ENCODE measurements at regions not wholly inside any gene's neighbourhood (a gene's known extent, or its start where the extent isn't known, plus 50 kb on each side); places are given as distances from the start of the nearest gene placed in this dataset.
"Not testable (repeated sequence)": the region's sequence is repeated elsewhere in the genome, so short reads cannot be mapped to it uniquely, and the experiment has no call there.

DNA sequence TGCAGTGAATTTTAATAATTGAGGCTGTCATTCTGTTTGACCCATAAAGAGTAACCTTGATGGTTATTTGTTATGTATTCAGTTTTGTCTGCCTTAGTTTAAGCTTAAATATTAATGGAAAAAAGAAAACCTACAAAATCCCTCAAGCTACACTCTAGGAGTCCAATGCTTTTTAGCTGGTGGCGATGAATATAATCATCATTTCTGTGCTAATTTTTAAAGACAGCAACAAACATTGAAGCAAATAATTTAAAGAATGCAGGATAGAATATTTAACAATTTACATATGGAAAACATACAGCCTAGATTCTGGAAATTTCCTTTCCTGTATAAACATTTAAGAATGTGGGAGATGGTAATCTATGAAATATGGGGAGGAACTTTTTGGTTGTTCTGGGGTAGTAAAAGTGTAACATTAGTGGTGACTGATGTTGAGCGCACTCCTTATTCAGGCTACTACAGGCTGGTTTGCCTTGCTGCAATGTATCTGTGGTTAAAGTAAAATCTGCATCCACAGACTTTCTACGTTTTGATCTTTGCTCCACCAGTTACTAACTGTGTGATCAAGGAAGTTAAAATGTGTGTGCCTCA lies 287.9 kb upstream of the DEFB112 start:
- DNase-seq (ENCODE audit: low spot score), result no peak

- no peak for DNase-seq (ENCODE audit: low spot score)
Measured at GRCh38 chr6:50353603-50354002, 303.9 kb upstream of the DEFB112 start.

GRCh38 chr6:50358113-50358512 lies 308.4 kb upstream of the DEFB112 start:
- DNase-seq (ENCODE audit: low spot score), result no peak

- no peak for DNase-seq (ENCODE audit: low spot score)
Measured at GRCh38 chr6:50361641-50362331, 312.1 kb upstream of the DEFB112 start.

GRCh38 chr6:50362706-50363105 lies 313.0 kb upstream of the DEFB112 start:
- DNase-seq (ENCODE audit: low spot score), result no peak

DNA sequence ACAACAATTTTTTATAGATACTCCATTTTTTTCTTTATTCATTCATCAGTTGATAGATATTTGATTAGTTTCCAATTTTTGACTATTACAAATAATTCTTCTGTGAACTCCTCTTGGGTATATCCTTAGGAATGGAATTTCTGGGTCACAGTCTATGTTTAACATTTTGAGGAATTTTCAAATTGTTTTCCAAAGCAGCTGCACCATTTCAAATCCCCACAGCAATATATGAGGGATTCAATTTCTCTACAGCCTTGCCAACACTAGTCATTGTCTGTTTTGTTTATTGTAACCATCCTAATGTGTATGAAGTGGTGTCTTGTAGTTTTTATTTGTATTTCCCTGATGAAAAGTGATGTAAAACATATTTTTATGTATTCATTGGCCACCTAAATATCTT lies 320.3 kb upstream of the DEFB112 start:
- no peak for DNase-seq (ENCODE audit: low spot score)

DNA sequence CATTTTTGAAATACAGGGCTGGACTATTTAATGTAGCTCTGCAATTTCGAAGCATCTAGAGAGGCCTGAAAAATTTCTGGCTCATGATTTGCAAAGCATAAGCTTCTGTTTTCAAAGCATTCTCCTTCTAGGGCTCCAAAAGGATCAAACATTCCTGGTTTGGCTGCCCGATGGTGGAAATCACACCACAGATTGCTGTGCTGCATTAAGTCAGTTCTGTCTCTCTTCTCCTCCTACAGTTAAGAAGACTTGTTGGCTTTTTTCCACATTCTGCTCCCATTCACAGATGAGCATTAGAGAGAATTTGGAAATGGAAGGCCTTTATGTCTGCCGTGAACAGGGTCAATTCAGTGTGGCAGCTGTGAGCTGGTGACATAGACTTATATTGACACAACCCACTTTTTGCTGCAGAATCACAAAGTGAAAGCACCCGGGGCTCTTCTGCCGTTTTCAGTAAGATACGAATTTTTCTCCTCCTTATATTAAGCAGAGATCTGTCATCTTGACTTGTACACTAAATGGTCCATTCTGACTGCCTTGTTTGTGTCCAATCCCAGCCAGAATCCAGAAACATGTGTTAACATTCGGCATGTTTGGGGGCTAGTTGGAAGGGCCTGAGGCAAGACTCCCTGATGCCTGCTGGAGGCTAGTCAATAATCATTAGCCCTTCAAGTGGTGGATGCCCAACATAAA lies 330.8 kb upstream of the DEFB112 start:
- no peak for DNase-seq (ENCODE audit: low spot score)

GRCh38 chr6:50381099-50381415 lies 331.3 kb upstream of the DEFB112 start:
- DNase-seq (ENCODE audit: low spot score), result no peak

GRCh38 chr6:50390416-50390815 lies 322.9 kb upstream of the TFAP2D start:
- no peak for DNase-seq (ENCODE audit: low spot score)

GRCh38 chr6:50394139-50394538 lies 319.2 kb upstream of the TFAP2D start:
- DNase-seq (ENCODE audit: low spot score), result not testable (repeated sequence)

GRCh38 chr6:50404643-50405042 lies 308.7 kb upstream of the TFAP2D start:
- DNase-seq (ENCODE audit: low spot score), result no peak

DNA sequence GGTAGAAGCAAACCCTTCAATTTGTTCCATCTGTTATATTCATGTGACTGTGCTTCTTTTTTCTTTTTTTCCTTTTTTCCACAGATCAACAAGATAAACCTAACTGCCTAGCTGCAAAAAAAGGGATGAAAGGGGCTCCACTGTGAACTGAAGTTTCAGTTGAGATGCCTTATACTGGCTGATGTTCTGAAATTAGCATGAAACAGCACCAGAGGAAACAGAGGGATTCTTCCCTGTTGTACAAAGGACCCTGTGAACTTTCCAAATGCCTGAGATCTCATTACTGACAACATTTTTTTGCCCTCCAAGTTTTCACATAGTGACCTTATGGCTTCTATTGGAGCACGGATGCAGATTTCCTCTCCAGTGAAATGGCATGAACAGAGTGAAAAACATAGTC lies 302.7 kb upstream of the TFAP2D start:
- no peak for DNase-seq (ENCODE audit: low spot score)

DNA sequence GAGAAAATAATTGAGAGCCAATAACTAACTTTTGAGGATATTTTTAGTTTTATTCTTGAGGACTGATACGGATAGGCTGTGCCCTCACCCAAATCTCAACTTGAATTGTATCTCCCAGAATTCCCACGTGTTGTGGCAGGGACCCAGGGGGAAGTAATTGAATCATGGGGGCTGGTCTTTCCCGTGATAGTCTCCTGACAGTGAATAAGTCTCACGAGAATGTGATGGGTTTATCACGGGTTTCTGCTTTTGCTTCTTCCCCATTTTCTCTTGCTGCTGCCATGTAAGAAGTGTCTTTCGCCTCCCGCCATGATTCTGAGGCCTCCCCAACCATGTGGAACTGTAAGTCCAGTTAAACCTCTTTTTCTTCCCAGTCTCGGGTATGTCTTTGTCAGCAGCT lies 292.3 kb upstream of the TFAP2D start:
- not testable (repeated sequence) for DNase-seq (ENCODE audit: low spot score)

- no peak for DNase-seq (ENCODE audit: low spot score)
Measured at GRCh38 chr6:50427267-50427666, 286.1 kb upstream of the TFAP2D start.

DNA sequence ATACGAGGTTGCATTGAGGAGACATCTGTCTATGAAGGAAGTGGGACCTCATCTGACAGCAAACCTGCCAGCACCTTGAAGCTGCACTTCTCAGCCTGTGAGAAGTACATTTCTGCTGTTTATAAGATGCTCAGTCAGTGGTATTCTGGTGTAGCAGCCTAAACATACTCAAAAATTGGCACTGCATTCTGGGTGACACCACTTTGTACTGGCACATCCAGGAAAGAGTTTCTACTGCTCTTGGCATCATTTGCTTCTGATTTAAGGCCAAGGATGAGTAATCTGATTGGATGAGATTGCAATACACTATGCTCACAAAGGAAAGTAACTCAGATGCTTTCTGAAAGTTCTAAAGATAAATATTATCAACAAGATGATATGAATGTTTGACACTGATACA lies 275.4 kb upstream of the TFAP2D start:
- DNase-seq (ENCODE audit: low spot score), result no peak

GRCh38 chr6:50442531-50443040 lies 270.7 kb upstream of the TFAP2D start:
- no peak for DNase-seq (ENCODE audit: low spot score)

GRCh38 chr6:50443144-50443543 lies 270.2 kb upstream of the TFAP2D start:
- no peak for DNase-seq (ENCODE audit: low spot score)

DNA sequence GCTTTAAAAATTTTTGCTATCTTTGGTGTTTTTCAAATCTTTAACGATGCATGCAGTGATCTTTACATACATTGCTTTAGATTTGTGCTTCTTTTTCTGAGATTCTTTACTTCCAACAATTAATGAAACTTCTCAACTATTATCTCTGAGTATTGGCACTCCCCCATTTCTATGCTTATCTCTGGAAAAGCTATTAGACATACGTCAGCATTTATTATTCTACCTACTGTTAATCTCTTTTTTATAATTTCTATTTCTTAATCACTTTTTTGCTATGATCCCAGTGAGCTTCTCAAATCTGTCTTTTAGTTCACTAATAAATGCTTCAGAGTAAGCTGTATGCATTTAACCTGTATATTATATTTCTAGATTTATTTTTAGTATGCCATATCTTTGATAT lies 264.2 kb upstream of the TFAP2D start:
- no peak for DNase-seq (ENCODE audit: low spot score)

DNA sequence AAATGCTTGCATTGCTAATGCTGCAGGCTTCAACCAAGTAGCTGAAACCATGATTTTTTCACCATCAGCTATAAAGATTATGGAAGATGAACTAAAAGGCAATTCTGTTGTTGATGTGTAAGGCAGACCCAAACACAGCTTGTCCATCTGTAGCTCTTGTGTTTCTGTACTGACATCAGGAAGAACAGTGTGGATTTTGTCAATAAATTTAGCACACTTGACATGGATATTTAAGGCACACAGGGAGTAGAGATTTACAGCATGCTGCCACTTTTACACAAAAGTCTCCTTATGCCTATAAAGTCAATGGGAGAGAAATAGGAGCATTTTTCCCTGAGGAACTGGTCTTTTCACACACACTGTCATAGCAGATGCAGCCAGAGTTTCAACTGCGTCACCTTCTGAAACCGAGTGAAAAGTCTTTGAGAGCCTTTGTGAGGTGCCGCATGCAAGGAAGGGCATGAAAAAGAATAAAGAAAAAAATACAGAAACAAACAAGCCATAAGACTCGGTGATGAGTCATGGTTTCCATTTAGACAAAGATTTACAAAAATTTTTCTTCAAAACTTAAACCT lies 261.4 kb upstream of the TFAP2D start:
- DNase-seq (ENCODE audit: low spot score), result no peak

- no peak for DNase-seq (ENCODE audit: low spot score)
Measured at GRCh38 chr6:50455029-50455428, 258.3 kb upstream of the TFAP2D start.

- no peak for DNase-seq (ENCODE audit: low spot score)
Measured at GRCh38 chr6:50457351-50457750, 256.0 kb upstream of the TFAP2D start.

DNA sequence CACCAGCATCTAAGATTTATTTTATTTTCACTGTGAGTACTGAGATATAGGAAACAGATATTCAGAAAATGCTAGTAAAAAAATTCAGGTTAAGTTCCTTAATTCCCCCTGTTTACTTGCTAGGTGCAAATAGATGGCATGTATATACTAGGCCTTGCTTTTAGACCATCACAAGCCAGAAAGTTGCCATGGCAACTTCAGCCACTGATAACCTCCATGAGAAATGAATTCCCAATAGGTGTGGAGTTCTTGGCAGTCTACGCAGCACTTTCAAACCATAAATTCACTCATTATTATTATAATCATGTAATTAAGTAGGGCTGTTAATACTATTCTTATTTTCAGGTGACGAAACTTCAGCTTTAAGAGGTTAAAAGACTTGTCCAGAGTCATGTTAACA lies 251.6 kb upstream of the TFAP2D start:
- no peak for DNase-seq (ENCODE audit: low spot score)

GRCh38 chr6:50463931-50464330 lies 249.4 kb upstream of the TFAP2D start:
- no peak for DNase-seq (ENCODE audit: low spot score)
